NCI-H345 (cell line): ENCODE measurements at regions not wholly inside any gene's neighbourhood (a gene's known extent, or its start where the extent isn't known, plus 50 kb on each side); places are given as distances from the start of the nearest gene placed in this dataset.

Experiments
- DNase-seq: peaks from one replicate; lab custom pipeline; 2025; lab: John Stamatoyannopoulos, UW

DNA sequence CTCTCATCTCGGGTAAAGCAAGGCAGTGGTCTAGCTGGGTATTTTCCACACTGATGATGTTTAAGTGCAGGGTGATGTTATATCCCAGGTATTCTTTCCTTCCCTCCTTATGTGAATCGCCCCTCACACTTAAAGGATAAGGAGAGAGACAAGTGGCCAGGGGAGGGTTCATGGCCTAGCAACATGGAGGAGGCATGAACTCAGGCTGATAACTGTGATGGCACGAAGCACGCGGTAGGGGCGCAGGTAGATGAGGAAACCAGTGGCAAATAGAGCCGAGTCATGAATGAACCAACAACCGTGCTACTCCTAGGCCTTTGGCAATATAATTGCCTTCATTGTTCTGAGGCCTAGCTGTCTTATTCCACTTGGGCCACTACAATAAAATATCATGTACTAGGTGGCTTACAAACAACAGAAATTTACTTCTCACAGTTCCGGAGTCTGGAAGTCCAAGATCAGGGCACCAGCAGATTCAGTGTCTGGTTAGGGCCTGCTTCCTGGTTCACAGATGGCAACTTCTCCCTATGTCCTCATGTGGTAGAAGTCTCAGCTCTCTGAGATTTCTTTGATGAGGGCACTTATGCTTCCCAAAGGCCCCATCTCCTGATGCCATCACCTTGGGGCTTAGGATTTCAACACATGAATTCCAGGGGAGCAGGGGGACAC is 56.0 kb upstream of the PIK3CG start:
- DNase-seq, result no peak

DNA sequence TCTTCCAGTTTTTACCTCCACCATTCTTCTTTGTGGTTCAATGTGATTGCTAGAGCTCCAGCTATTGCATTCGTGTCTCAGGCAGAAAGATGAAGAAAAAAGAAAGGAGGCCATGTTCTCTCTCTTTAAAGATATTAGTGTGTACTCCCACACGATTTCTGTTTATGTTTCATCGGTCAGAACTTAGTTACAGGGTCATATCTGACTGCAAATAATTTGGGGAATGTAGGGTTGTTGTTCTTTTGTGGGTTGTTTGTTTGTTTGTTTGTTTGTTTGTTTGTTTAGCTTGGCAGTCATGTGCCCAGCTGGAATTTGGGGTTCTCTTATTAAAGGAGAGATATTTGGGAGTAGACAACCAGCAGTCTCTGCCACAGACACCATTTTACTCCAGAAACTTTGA is 53.6 kb upstream of the PIK3CG start:
- DNase-seq, result no peak

DNA sequence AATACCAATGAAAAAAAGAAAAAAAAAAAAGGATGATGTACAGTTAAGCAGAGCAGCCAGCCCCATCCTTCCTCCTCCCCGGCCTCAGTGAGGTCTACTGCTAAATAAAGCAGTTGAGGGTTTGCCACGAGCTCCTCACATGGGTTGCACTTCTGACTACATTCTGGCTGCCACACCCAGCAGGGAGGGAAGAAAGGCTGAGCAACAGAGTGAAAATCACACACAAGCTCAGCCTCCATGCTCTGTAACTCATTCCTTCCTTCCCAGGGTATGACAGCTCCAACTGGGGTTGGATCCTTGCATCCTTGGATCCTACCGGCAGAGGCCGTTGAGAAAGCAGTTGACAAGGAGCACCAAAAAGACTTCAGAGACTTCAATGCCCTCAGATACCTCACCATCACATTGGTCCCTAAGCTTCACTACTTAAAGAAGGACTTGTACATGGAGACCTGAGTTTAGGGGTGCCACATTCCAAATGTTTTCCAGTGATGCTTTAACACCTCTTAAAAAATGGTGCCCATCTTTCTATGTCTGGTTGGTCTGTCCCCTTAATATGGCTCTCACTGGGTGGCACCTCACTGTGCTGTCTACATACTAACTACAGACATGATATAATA is 52.9 kb upstream of the PIK3CG start:
- DNase-seq, result no peak

DNA sequence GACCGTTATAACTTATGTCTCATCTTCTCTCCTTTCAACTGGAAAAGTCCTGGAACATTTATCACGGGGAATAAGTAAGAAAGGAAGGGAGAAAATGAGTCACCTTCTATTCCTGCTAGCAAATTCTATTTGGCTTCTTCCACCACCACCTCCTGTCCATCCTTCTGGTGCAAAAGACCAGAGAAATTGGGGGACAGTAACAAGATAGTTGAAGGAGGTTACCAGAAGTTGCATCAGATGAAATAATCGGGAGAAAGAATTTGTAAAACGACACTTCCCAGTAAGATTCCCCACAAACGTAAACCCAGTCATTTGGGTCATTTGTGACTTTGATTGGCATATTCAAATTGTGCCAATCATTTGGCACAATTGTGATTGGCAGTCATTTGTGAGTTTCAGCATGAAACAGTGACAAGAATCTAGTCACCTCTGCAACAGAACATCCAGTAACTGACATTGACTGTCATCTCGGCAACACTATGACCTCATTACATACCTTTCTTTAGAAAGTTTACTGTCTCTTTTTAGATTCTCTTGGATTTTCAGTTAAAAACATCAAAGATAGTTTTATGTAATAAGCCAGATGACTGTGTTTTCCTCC is 51.3 kb upstream of the PIK3CG start:
- no peak for DNase-seq

DNA sequence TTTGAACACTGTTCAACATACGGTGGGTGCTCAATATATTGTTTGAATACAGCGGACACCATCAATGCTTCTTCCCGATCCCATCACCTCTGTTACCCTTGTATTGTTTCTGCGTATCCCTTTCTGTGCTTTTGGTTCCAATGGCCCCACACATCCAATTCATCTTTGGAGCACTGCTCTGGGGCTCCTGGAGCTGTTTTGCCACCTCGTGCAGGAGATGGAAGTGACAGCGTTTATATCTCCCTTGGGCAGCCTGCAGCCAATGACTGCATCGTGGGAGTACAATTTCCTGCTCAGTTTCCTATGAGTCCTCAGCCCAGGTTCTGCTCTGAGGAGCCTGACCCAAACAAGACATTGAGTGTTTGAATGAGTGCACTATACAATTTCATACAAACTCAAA is 50.2 kb upstream of the PIK3CG start:
- DNase-seq, result no peak
